ACHN (cell line): ENCODE measurements at regions not wholly inside any gene's neighbourhood (a gene's known extent, or its start where the extent isn't known, plus 50 kb on each side); places are given as distances from the start of the nearest gene placed in this dataset.
"Not testable (repeated sequence)": the region's sequence is repeated elsewhere in the genome, so short reads cannot be mapped to it uniquely, and the experiment has no call there.

Experiments
- DNase-seq: peaks from one replicate; pipeline ENCODE4 v3.0.0-alpha.2; 2015
- in situ Hi-C: cut with HindIII; loops from 2 replicates; pipeline ENCODE4 v1.10.0; 2017; ENCODE audit warnings: low sequenced_read_pairs, low pct_ligation_motif_present, low pct_unique_long_range_greater_than_20kb

- in situ Hi-C loops: no loop called here
- no peak for DNase-seq
These were observed 58.3 kb upstream of the NANOS1 start for GRCh38 chr10:118971187-118971586.

DNA sequence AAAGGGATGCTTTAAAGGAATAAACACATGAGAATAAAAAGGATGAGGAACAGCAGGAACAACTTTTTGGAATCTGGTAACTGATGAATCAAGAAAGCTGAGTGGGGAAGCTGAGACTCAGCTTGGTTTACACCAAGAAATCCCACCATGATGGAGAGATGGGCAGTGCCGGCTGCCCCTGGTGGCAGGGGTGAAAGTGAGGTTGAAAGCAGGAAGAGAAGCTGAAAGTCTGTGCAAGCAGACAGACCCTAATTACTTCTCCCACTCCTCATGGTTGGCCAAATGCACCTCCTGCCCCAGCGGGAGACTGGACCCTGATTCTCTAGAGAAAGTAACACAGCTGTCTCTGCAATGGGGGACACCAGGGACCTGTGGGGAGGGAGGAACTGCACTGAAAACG lies 57.6 kb upstream of the NANOS1 start:
- in situ Hi-C loops: no loop called here
- no peak for DNase-seq

GRCh38 chr10:118973744-118974143 lies 55.8 kb upstream of the NANOS1 start:
- in situ Hi-C loops: no loop called here
- DNase-seq: no peak

- in situ Hi-C loops: no loop called here
- no peak for DNase-seq
These were observed 54.6 kb upstream of the NANOS1 start for GRCh38 chr10:118974951-118975350.

- DNase-seq, in situ Hi-C loops: not testable (repeated sequence)
These were observed 53.3 kb upstream of the NANOS1 start for GRCh38 chr10:118976219-118976618.

DNA sequence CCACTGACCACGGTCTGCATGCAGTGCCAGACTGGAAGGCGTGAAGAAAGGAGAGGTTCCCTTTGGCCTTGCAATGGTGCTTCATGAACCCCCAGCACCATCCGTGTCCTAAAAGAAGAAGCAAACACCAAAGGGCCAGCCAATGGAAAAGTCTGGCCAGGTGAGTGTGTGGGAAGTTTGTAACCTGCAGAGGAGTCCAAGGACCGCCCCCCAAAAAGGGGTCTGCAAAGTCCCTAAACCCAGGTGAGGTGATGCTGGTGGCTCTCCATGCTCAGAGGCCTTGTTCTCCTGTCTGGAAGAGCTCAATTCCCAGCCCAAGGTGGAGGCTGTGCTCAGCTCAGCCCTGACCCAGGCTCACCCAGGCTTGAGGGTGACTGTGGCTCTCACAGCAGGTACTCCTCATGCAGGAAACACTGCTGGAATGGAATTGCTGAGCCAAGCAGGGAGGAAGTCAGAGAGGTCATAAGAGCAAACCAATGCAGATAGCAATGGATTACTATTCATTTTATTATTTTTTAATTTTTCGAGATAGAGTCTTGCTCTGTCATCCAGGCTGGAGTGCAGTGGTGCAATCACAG lies 52.4 kb upstream of the NANOS1 start:
- no peak for DNase-seq

DNA sequence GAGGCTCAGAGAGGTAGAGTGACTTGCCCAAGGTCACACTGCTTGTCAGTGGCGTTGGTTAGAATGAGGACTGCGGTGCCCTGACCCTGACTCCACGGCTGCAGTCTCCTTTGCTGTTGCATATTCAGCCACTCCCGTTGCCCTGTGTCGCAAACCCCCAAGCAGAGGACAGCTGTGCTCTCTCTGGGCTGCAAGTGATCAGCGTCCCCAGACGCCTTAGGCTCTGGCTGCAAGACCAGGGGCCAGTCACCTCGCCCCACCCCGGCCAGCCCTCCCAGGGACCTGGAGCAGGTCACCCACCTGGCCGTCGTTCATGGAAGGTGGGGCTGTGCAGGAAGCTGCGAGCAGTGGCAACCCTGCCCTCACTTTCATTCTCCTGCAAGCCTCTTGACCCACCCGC lies 51.7 kb upstream of the NANOS1 start:
- DNase-seq: no peak
- in situ Hi-C loops: no loop called here

More for the DNA sequence above, 52.4 kb upstream of the NANOS1 start:
- in situ Hi-C loops: no loop called here

DNA sequence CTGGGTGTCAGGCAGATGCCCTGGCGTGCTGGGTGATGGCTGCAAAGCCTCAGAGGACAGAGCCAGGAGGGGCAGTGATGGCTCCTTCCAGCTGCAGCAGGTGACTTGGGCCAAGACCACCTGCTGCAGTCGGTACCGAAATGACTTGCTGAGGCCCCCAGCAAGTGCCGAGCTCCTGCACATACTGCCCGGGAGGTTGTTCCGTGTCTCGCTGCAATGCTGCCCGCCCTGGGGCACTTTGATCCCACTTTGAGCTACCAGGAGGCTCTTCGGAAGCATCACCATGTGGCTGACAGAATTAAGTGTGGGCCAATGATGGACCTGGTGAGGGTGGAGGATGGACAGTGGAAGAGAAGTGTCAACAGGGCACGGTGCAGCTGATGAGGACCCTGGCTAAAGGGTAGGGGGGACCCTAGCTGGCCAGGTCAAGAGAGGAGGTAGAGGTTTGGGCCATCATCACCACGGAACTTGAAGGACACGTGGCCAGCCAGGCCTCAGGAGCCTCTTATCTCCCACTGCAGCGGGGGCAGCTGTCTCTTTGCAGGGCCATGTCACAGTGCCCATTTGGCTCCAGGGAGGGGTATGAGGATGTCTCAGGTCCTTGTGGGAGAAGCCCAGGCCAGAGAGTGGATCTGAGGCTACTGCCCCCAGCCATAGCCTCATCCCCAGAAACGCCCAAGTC lies 51.1 kb upstream of the NANOS1 start:
- no peak for DNase-seq
- in situ Hi-C loops: no loop called here

- in situ Hi-C loops: no loop called here
- DNase-seq: no peak
These were observed 50.5 kb upstream of the NANOS1 start for GRCh38 chr10:118978998-118979350.

GRCh38 chr10:118979661-118980060 lies 49.9 kb upstream of the NANOS1 start:
- no peak for DNase-seq
- in situ Hi-C loops: no loop called here
